ENCODE measurements at regions not wholly inside any gene's neighbourhood (a gene's known extent, or its start where the extent isn't known, plus 50 kb on each side); places are given as distances from the start of the nearest gene placed in this dataset.

DNA sequence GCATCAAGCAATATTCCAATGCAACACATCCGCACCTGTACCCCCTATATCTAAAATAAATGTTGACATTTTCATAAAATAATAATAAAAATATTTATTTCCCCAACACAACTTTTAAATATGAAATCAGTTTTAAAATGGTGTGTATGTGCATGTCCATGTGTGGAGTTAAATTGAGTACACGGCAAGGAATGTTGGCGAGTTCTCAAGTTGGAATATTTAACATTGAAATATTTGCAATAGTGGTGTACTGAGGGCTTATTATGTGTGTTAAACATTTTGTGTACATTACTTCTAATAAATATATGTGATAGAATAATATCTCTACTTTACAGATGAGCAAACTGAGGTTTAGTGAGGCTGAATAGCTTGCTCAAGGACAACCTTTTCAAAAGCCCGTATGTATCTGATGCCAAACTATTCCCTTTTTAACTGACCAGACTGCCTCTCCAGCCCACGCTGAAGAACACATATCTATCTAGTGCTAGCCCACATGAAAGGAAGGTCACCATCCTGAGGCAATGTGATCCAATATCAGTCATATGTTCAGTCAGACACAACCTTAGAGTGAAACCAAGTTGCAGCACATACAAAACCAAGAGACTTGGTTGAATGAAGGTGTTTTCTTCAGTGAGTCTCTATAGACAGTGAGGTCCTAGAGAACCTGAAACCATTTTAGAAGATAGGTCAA is 192.2 kb upstream of the CDH11 start:
- no peaks in the 10 kb centered on the region for H3K79me2 ChIP-seq (ENCODE audit: control insufficient read depth in 1 of 2, insufficient read depth in 2 of 2, low read length in 2 of 2)
- H2AK5ac ChIP-seq (ENCODE audit: low read depth, low read length) = no peak overlapping the region
- no peak overlapping the region for H3K4ac ChIP-seq (replicated peaks; ENCODE audit: insufficient read length, low read depth, low read length)
- H4K91ac ChIP-seq (replicated peaks; ENCODE audit: insufficient read length, low read length) = no peak overlapping the region
- TF ChIP-seq JUN (IDR thresholded peaks at IDR 0.05; ENCODE audit: low read depth, low read length) = no peak
- TF ChIP-seq CREB1 (IDR thresholded peaks at IDR 0.05) = no peak
- TF ChIP-seq, protein P1, sequence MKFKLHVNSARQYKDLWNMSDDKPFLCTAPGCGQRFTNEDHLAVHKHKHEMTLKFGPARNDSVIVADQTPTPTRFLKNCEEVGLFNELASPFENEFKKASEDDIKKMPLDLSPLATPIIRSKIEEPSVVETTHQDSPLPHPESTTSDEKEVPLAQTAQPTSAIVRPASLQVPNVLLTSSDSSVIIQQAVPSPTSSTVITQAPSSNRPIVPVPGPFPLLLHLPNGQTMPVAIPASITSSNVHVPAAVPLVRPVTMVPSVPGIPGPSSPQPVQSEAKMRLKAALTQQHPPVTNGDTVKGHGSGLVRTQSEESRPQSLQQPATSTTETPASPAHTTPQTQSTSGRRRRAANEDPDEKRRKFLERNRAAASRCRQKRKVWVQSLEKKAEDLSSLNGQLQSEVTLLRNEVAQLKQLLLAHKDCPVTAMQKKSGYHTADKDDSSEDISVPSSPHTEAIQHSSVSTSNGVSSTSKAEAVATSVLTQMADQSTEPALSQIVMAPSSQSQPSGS (IDR thresholded peaks at IDR 0.05; ENCODE audit: low read length) = no peak
- no peak for TF ChIP-seq CEBPB (IDR thresholded peaks at IDR 0.05; ENCODE audit: low read depth, low read length)
- no peak for TF ChIP-seq POLR2A (IDR thresholded peaks at IDR 0.05; ENCODE audit: control extremely low read depth in 1 of 2, low read depth in 2 of 2, low read length in 2 of 2)
- TF ChIP-seq EP300 (IDR thresholded peaks at IDR 0.05; ENCODE audit: borderline replicate concordance in 1 of 2, low read depth in 2 of 2, low read length in 2 of 2) = no peak
- TF ChIP-seq TEAD4 (IDR thresholded peaks at IDR 0.05; ENCODE audit: low read depth, low read length) = no peak
- H3K18ac ChIP-seq (ENCODE audit: extremely low read depth, low read length) = no peak overlapping the region
- no peaks in the 10 kb centered on the region for H3K79me1 ChIP-seq (ENCODE audit: low read depth, low read length)
- H3K27ac ChIP-seq (ENCODE audit: low read depth, low read length) = no peak overlapping the region
- H2BK12ac ChIP-seq (ENCODE audit: low read depth, low read length) = no peak overlapping the region
- ChIA-PET CTCF (ENCODE audit: partially characterized antibody) (interaction anchor here (1.0 kb wide), 1 partner anchor 9 kb away, joined by 3 read pairs; no protein-coding TSS in a partner anchor), POLR2A (ENCODE audit: partially characterized antibody) (interaction anchor here (0.6 kb wide), 1 partner anchor 21 kb away, joined by 3 read pairs; no protein-coding TSS in a partner anchor)
- no peak overlapping the region for H3K14ac ChIP-seq (ENCODE audit: insufficient read length)
- no peak overlapping the region for H2BK15ac ChIP-seq (ENCODE audit: low read length)
- H3K23ac ChIP-seq (ENCODE audit: insufficient read length) = no peak overlapping the region
- H4K20me1 ChIP-seq (replicated peaks in 1 of 2; ENCODE audit: control insufficient read depth in 1 of 2, insufficient read depth in 2 of 2, low read length in 2 of 2) = peaks cover 0 to 2% of the 10 kb centered on the region in 2 experiments
- no peak overlapping the region for H2BK20ac ChIP-seq (ENCODE audit: low read length)
- no peaks in the 10 kb centered on the region for H3K23me2 ChIP-seq (ENCODE audit: low read depth, low read length)
- no peaks in the 10 kb centered on the region for H3K27me3 ChIP-seq (replicated peaks in 1 of 4; ENCODE audit: control insufficient read depth in 3 of 4, extremely low read depth in 1 of 4, insufficient read depth in 3 of 4, low read length in 3 of 4)
- H2BK120ac ChIP-seq (replicated peaks; ENCODE audit: low read depth, low read length) = no peak overlapping the region
- WGBS, 2 experiments (ENCODE audit: extremely low coverage in 1 of 2, insufficient coverage in 1 of 2, insufficient read length in 1 of 2, insufficient replicate concordance in 2 of 2, low coverage in 1 of 2, low lambda C conversion rate in 2 of 2, missing lambda C conversion rate in 1 of 2) = 95% methylated on average over 5 of the region's 5 CpGs; no CpG with 5 or more reads in 1 of the 2 experiments
- no peak overlapping the region for H2AFZ ChIP-seq (ENCODE audit: low read length)
- H3K36me3 ChIP-seq (ENCODE audit: control insufficient read depth in 2 of 4, insufficient read depth in 4 of 4, low read length in 3 of 4) = no peaks in the 10 kb centered on the region
- no peak overlapping the region for H3K56ac ChIP-seq (replicated peaks; ENCODE audit: insufficient read length, low read depth, low read length)
- H4K8ac ChIP-seq (ENCODE audit: extremely low read depth, insufficient read depth, low read length) = no peak overlapping the region
- no peak overlapping the region for H3K4me2 ChIP-seq (ENCODE audit: insufficient read depth in 1 of 2, low read depth in 2 of 2, low read length in 2 of 2)
- FAIRE-seq (no peak), DNase-seq (ENCODE audit: low read depth in 1 of 2, low spot score in 2 of 2) (no peak)
- H2BK5ac ChIP-seq (ENCODE audit: low read depth, low read length) = no peak overlapping the region
- no peak overlapping the region for H3K4me3 ChIP-seq (ENCODE audit: extremely low read depth in 1 of 4, insufficient read depth in 2 of 4, low read depth in 3 of 4, low read length in 4 of 4)
- H4K5ac ChIP-seq (ENCODE audit: insufficient read length, low read depth, low read length) = no peak overlapping the region
- H3K9me3 ChIP-seq (ENCODE audit: insufficient read depth in 2 of 2, low read depth in 1 of 2, low read length in 1 of 2) = no peaks in the 10 kb centered on the region
- H3K4me1 ChIP-seq (replicated peaks in 1 of 4; ENCODE audit: control insufficient read depth in 3 of 4, insufficient read depth in 4 of 4, low read length in 3 of 4) = peaks cover 0 to 9% (median 8%) of the 10 kb centered on the region in 4 experiments; a peak in 5 of 7 replicates
- no peak overlapping the region for H3K9ac ChIP-seq (replicated peaks in 1 of 4; ENCODE audit: extremely low read depth in 1 of 4, low read depth in 3 of 4, low read length in 3 of 4)

Data from H1 (cell line).